ENCODE measurements at regions not wholly inside any gene's neighbourhood (a gene's known extent, or its start where the extent isn't known, plus 50 kb on each side); places are given as distances from the start of the nearest gene placed in this dataset.

GRCh38 chr14:86166541-86166940, 636.6 kb downstream of the FLRT2 start:
- TF ChIP-seq POLR2A (IDR thresholded peaks at IDR 0.05) = no peak
- TF ChIP-seq CTCF (IDR thresholded peaks at IDR 0.05) = no peak

Measured in thyroid gland (tissue), 4 donors.